ENCODE measurements at regions not wholly inside any gene's neighbourhood (a gene's known extent, or its start where the extent isn't known, plus 50 kb on each side); places are given as distances from the start of the nearest gene placed in this dataset.

GRCh38 chr5:68544648-68545552 lies 329.3 kb downstream of the PIK3R1 start:
- TF ChIP-seq CTCF (conservative IDR thresholded peaks at IDR 0.05; ENCODE audit: control insufficient read depth, insufficient read depth, low read depth, low read length) = no peak
- peak; percentile 22 for DNase-seq (ENCODE audit: low read depth)
- H3K4me3 ChIP-seq (ENCODE audit: control insufficient read depth, low read depth, low read length) = no peak overlapping the region

GRCh38 chr5:68545636-68546295 lies 330.2 kb downstream of the PIK3R1 start:
- DNase-seq (ENCODE audit: low read depth) = no peak
- TF ChIP-seq CTCF (conservative IDR thresholded peaks at IDR 0.05; ENCODE audit: control insufficient read depth, insufficient read depth, low read depth, low read length) = no peak
- H3K4me3 ChIP-seq (ENCODE audit: control insufficient read depth, low read depth, low read length) = no peak overlapping the region

GRCh38 chr5:68547056-68547455 lies 331.5 kb downstream of the PIK3R1 start:
- no peak for DNase-seq (ENCODE audit: low read depth)
- no peak overlapping the region for H3K4me3 ChIP-seq (ENCODE audit: control insufficient read depth, low read depth, low read length)

GRCh38 chr5:68547622-68548021 lies 332.1 kb downstream of the PIK3R1 start:
- DNase-seq (ENCODE audit: low read depth) = no peak
- no peak overlapping the region for H3K4me3 ChIP-seq (ENCODE audit: control insufficient read depth, low read depth, low read length)
- no peak for TF ChIP-seq CTCF (conservative IDR thresholded peaks at IDR 0.05; ENCODE audit: control insufficient read depth, insufficient read depth, low read depth, low read length)

More at GRCh38 chr5:68547056-68547455, 331.5 kb downstream of the PIK3R1 start:
- no peak for TF ChIP-seq CTCF (conservative IDR thresholded peaks at IDR 0.05; ENCODE audit: control insufficient read depth, insufficient read depth, low read depth, low read length)

GRCh38 chr5:68548959-68549676 lies 333.6 kb downstream of the PIK3R1 start:
- DNase-seq (ENCODE audit: low read depth) = peak; percentile 90
- no peak overlapping the region for H3K4me3 ChIP-seq (ENCODE audit: control insufficient read depth, low read depth, low read length)
- no peak for TF ChIP-seq CTCF (conservative IDR thresholded peaks at IDR 0.05; ENCODE audit: control insufficient read depth, insufficient read depth, low read depth, low read length)

DNA sequence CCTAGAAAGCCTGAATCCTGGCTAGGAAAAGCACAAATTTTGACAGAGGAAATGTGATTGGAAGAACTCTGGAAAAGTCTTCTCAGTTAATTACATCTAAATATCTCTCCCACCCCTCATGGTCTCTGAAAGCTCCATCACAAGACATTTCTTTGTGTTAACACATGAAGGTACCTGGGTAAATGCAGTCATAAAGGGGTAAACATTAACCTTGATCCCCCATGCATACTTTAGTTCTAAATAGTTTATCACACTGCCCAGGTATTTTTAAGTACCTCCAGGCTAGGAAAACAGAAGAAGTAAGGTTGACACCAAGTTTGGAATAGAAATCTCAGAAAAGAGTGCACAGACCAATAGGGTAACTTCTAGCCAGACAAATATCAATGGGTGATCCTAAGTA lies 334.5 kb downstream of the PIK3R1 start:
- DNase-seq (ENCODE audit: low read depth) = no peak
- H3K4me3 ChIP-seq (ENCODE audit: control insufficient read depth, low read depth, low read length) = no peak overlapping the region
- no peak for TF ChIP-seq CTCF (conservative IDR thresholded peaks at IDR 0.05; ENCODE audit: control insufficient read depth, insufficient read depth, low read depth, low read length)
